NCI-H2227 treated with DMSO at 0.1 percent for 48 hours (cell line): ENCODE measurements at regions not wholly inside any gene's neighbourhood (a gene's known extent, or its start where the extent isn't known, plus 50 kb on each side); places are given as distances from the start of the nearest gene placed in this dataset.
A peak's percentile ranks its signal among the peaks of the same experiment; 100 is the strongest.
"Not testable (repeated sequence)": the region's sequence is repeated elsewhere in the genome, so short reads cannot be mapped to it uniquely, and the experiment has no call there.

ENCODE experiments used
- DNase-seq: peaks from one replicate; lab custom pipeline; 2025; lab: John Stamatoyannopoulos, UW

GRCh38 chr6:121873595-121873994 lies 438.1 kb downstream of the GJA1 start:
- DNase-seq, result no peak

GRCh38 chr6:121876721-121877120 lies 441.3 kb downstream of the GJA1 start:
- DNase-seq, result no peak

GRCh38 chr6:121879149-121879548 lies 443.7 kb downstream of the GJA1 start:
- no peak for DNase-seq

- no peak for DNase-seq
Observed at GRCh38 chr6:121880831-121881230, 445.4 kb downstream of the GJA1 start.

- no peak for DNase-seq
Observed at GRCh38 chr6:121881974-121882667, 446.7 kb downstream of the GJA1 start.

GRCh38 chr6:121884091-121884490 lies 448.6 kb downstream of the GJA1 start:
- DNase-seq, result no peak

- no peak for DNase-seq
Observed at GRCh38 chr6:121884620-121885019, 449.2 kb downstream of the GJA1 start.

GRCh38 chr6:121885399-121886152 lies 450.1 kb downstream of the GJA1 start:
- DNase-seq, result no peak

GRCh38 chr6:121886223-121886830 lies 450.9 kb downstream of the GJA1 start:
- DNase-seq, result no peak

GRCh38 chr6:121887724-121888123 lies 452.3 kb downstream of the GJA1 start:
- DNase-seq, result no peak

GRCh38 chr6:121890307-121890910 lies 455.0 kb downstream of the GJA1 start:
- DNase-seq, result no peak

GRCh38 chr6:121895731-121896130 lies 460.3 kb downstream of the GJA1 start:
- not testable (repeated sequence) for DNase-seq

GRCh38 chr6:121896363-121896762 lies 460.9 kb downstream of the GJA1 start:
- DNase-seq, result no peak

GRCh38 chr6:121896771-121897170 lies 461.3 kb downstream of the GJA1 start:
- DNase-seq, result no peak

- DNase-seq, result no peak
Observed at GRCh38 chr6:121897337-121897760, 461.9 kb downstream of the GJA1 start.

- DNase-seq, result no peak
Observed at GRCh38 chr6:121901432-121901831, 466.0 kb downstream of the GJA1 start.

GRCh38 chr6:121904559-121904958 lies 469.1 kb downstream of the GJA1 start:
- DNase-seq, result no peak

GRCh38 chr6:121912905-121913304 lies 477.5 kb downstream of the GJA1 start:
- DNase-seq, result no peak

GRCh38 chr6:121917263-121917829 lies 481.9 kb downstream of the GJA1 start:
- no peak for DNase-seq

GRCh38 chr6:121917834-121918559 lies 481.5 kb upstream of the HSF2 start:
- DNase-seq, result no peak

GRCh38 chr6:121920616-121921015 lies 478.8 kb upstream of the HSF2 start:
- DNase-seq, result peak; percentile 8

GRCh38 chr6:121925024-121925423 lies 474.4 kb upstream of the HSF2 start:
- no peak for DNase-seq
